Motor neuron (in vitro differentiated cells): ENCODE measurements at regions not wholly inside any gene's neighbourhood (a gene's known extent, or its start where the extent isn't known, plus 50 kb on each side); places are given as distances from the start of the nearest gene placed in this dataset.

Experiments
- ATAC-seq, 8 experiments: fragments of 200-7000 bp; cut with Tn5 transposase; replicated peaks in 6 of 8; 2 replicates each; pipeline ENCODE4 v1.8.0; 2021; ENCODE audit warnings: mild to moderate bottlenecking in 8 of 8, moderate library complexity in 8 of 8
- H3K27ac ChIP-seq, 2 donors: fragments of 250-450 bp; sonication (Bioruptor Pico); 2 replicates each; pipeline ENCODE4 v1.9.0; 2021; ENCODE audit warnings: antibody characterized with exemption in 2 of 2, mild to moderate bottlenecking in 2 of 2, moderate library complexity in 1 of 2
- H3K4me1 ChIP-seq, 2 donors: fragments of 250-450 bp; sonication (Bioruptor Pico); replicated peaks in 1 of 2; 2 replicates each; pipeline ENCODE4 v1.6.1; 2021; ENCODE audit warnings: antibody characterized with exemption in 2 of 2, mild to moderate bottlenecking in 2 of 2, moderate library complexity in 1 of 2
- H3K4me3 ChIP-seq, 5 donors: fragments of 250-450 bp; sonication (Bioruptor Pico); 2 replicates each; pipeline ENCODE4 v1.9.0; 2021; ENCODE audit warnings: antibody characterized with exemption in 5 of 5, mild to moderate bottlenecking in 5 of 5, moderate library complexity in 4 of 5
- WGBS, 10 experiments: fragments of 450-650 bp; shearing (Covaris generic); methylation state at CpG; one replicate each; pipeline ENCODE4 v1.0.0; 2022; 5-methylcytosine and 5-hydroxymethylcytosine counted together
- in situ Hi-C, 9 experiments: fragments of 400-800 bp; cut with MboI; loops; one replicate each; pipeline ENCODE4 v1.15.0; 2021; ENCODE audit warnings: low sequenced_read_pairs in 9 of 9, low pct_unique_long_range_greater_than_20kb in 2 of 9; ENCODE audit not compliant: unreplicated experiment in 9 of 9

DNA sequence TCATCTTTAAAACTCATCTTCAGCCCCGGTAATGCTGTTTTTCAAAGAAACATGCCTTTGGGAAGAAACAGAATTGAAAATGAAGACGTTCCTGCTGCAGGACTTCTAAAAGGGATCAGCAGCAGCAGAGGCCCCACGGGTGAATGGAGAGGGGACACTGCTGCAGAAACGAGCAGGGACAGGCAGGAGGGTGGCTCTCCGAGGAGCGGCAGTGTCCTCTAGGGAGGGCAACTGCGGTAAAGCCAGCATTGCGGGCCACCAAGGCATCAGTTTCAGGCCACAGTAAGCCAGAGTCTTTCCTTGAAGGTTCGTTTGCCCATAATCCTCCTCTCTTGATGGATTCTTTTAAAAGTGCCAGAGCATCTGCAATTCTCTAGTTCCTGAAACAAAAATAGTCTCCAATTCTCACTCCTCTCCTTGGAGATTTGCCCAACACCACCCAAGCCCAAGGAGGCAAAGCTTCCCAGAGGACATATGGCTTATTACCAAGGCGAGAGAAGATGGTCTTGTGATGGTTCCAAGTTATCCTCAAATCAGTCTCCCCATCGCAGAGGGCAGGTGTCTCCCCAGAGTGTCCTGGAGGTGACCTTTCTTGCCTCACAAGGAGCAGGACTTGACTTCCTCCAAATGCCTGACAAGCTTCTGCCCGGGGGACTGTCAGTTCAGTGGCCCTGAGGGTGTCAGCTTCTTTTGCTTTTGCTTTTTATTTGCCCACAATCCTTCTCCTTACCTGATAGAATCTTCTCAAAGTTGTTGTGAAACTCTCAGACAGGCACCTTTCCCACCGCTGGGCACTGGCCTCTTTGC lies 341.1 kb upstream of the B3GAT1 start:
- in situ Hi-C loops = no loop called here
- H3K4me3 ChIP-seq = no peak overlapping the region
- no peak overlapping the region for H3K27ac ChIP-seq
- H3K4me1 ChIP-seq = no peaks in the 10 kb centered on the region
- no peak for ATAC-seq
- WGBS, 10 experiments = 0 to 100% (median 75%) methylated on average over 1 to 11 of the region's 13 CpGs; no CpG with 5 or more reads in 2 of the 10 experiments

DNA sequence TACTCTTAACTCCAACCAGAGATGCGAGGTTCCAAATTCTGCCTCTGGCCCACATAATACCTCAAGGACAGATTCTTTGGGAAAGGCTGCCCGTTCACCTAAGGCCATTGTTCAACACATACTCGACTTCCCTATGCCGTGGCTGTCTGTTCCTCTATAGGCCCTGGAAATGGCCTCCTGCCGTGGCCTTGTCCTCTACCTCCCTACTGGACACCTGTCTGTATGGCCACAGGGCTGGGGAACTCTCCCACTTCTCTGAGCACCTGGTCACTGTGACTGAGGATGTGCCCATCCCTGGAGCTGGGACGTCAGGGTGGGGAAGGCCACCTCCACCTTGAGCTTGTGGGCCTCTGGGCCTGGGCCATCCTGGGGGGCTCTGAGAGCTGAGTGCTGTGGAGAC lies 340.5 kb upstream of the B3GAT1 start:
- no peak for ATAC-seq
- WGBS, 10 experiments = 0 to 100% (median 85%) methylated on average over 1 to 5 of the region's 6 CpGs; no CpG with 5 or more reads in 4 of the 10 experiments
- in situ Hi-C loops = no loop called here
- H3K4me1 ChIP-seq = no peaks in the 10 kb centered on the region
- no peak overlapping the region for H3K27ac ChIP-seq
- H3K4me3 ChIP-seq = no peak overlapping the region

DNA sequence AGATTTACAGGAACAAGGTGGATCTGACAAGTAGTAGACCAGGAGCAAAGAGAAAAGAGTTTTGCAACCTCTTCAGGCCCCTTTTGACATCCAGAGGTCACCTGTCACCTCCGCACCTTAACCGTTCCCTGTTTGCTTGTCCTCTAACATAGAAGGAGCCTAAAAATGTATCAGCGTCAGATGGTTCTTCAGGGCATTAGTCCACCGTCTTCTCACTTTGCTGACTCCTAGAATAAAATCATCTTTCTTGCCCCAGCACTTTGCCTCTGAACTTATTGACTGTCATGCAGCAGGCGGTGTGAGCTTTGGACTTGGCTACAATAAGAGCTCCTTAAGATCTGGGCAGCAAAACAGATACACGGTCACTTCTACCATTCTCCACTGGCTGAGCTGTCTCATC lies 339.7 kb upstream of the B3GAT1 start:
- WGBS, 10 experiments = 45 to 100% (median 81%) methylated on average over 1 to 6 of the region's 6 CpGs
- ATAC-seq = no peak
- Histone ChIP-seq H3K27ac (no peak overlapping the region), H3K4me1 (no peaks in the 10 kb centered on the region), H3K4me3 (no peak overlapping the region)
- in situ Hi-C loops = no loop called here

DNA sequence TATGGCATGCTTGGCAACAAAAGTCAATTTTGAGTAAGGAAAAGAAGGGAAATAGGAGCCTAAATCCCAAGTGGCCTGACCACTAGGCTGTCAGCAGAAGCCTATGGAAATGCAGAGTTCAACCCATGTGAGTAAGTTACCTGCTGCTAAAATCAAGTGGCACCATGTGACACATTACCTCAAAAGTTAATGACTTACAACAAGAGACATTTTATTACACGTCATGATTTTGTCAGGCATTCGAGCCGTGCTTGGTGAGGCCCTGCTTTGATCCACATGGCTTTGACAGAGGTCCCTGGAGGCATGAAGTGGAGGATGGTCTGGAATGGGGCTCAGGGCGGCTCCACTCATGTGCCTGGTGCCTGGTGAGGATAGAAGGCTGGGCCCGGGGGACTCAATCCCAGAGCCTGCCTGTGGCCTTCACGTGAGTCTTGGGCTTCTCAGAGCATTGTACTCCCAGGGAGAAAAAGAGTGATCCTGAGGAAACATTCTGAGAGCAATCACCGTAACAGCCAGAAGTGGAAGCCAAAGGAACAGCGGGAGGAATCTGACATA lies 339.1 kb upstream of the B3GAT1 start:
- WGBS, 10 experiments = 0 to 93% (median 69%) methylated on average over 1 to 6 of the region's 8 CpGs; no CpG with 5 or more reads in 2 of the 10 experiments
- no peak overlapping the region for H3K4me3 ChIP-seq
- in situ Hi-C loops = no loop called here
- no peaks in the 10 kb centered on the region for H3K4me1 ChIP-seq
- ATAC-seq = no peak
- no peak overlapping the region for H3K27ac ChIP-seq

DNA sequence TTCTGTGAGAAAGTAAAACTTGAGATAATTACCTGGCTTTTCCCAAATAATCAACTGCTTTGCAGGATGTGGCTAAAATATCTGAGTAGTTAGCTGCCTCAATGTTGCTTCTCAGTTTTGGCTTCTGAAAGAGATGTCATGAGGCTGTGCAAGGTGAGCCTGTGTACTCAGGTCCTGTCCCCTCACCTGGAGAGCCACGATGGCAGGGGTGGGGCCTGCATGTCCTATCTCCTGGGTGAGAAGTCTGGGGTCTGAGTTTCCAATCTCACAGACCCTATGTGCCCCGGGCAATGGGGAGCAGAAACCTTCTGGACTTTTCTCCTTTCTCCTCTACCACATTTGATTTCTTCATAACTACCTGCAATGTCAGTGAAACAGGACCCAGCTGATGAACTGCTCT lies 338.6 kb upstream of the B3GAT1 start:
- in situ Hi-C loops = no loop called here
- Histone ChIP-seq H3K4me3 (no peak overlapping the region), H3K27ac (no peak overlapping the region), H3K4me1 (no peaks in the 10 kb centered on the region)
- WGBS, 10 experiments = 57 to 78% (median 63%) methylated on average over 1 to 2 of the region's 2 CpGs; no CpG with 5 or more reads in 6 of the 10 experiments
- ATAC-seq = no peak

DNA sequence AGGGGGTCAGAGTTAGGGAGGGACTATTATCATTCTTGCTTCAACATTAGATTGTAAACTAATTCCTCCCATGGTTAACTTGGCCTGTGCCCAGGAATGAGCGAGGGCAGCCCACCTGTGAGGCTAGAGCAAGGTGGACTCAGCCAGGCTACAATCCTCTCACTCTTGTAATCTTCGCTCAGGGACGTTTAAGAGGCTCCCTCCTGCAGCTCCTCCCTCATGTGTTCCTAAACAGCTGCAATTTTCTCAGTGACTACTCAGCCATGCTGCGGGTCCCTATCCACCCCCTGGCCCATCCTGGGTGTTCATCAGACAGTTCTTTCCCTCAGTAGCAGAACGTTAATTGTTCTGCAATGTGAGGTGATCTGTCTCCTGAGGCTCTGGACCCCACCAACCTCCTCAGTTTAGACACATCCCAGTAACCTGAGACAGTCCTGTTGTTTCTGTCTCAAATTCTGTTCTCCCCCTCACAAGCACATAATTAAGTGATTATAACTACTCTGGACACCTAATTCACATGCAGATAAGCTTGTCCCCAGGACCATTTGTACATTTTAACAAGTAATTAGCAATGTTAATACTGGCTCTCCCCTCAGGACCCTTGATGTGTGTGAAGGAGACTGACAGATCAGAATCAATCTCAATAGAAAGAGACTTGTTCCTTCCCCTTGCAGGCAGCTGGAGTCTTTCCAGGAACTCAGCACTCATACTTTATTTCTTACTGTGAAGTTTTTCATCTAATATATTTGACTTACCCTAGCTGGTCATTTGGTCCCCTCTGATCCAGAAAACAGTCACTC lies 337.2 kb upstream of the B3GAT1 start:
- Histone ChIP-seq H3K27ac (no peak overlapping the region), H3K4me3 (no peak overlapping the region), H3K4me1 (no peaks in the 10 kb centered on the region)
- ATAC-seq = peak in 3 of 8 experiments; percentile 31 to 51 (median 35)
- in situ Hi-C loops = no loop called here
- WGBS, 10 experiments = 0 to 60% (median 14%) methylated on average over 1 to 5 of the region's 5 CpGs; no CpG with 5 or more reads in 2 of the 10 experiments

DNA sequence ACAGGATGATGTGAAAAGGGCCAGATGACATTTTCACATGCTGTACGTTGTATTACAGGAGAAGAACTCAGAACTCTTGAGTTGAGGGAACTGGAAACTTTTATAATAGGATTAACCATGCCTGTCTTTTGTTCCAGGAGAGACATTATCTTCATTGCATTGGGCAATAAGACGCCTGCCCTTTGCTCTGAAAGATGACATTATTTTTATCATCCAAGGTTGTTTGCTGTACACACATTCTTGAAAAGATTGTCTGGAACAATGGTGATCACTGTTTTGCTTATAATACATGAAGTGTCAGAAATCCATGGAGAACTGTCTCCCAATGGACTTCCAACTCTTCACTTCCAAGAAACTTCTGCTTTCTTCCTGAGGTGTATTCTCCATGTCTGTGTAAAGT lies 334.6 kb upstream of the B3GAT1 start:
- WGBS, 10 experiments = 0 to 85% (median 75%) methylated on average over 1 to 2 of the region's 2 CpGs; no CpG with 5 or more reads in 3 of the 10 experiments
- no peak overlapping the region for H3K4me3 ChIP-seq
- H3K27ac ChIP-seq = no peak overlapping the region
- H3K4me1 ChIP-seq = peaks cover 4 to 15% of the 10 kb centered on the region in 2 donors
- in situ Hi-C loops = no loop called here
- ATAC-seq = no peak

DNA sequence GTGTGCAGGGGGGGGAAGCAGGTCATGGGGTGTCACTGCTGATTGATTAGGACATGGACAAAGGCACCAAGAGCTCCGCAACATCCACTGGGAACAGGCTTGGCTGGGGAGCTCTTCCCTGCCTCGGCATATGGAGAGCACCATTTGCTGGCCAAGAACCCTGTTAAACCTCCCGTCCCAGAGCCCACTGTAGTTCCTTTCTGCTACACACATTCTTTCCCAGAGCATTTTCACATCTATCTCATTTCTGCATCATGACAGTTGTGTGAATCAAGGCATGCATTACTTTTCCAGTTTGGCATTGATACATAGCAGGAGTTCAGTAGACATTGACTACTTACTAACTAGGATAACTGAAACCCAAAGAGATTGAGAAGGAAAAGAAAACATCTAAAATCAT lies 333.4 kb upstream of the B3GAT1 start:
- in situ Hi-C loops = no loop called here
- H3K4me3 ChIP-seq = no peak overlapping the region
- peaks cover 10 to 24% of the 10 kb centered on the region in 2 donors for H3K4me1 ChIP-seq
- H3K27ac ChIP-seq = no peak overlapping the region
- WGBS, 10 experiments = 0 to 82% (median 20%) methylated on average over 1 to 3 of the region's 3 CpGs; no CpG with 5 or more reads in 5 of the 10 experiments
- ATAC-seq = no peak

DNA sequence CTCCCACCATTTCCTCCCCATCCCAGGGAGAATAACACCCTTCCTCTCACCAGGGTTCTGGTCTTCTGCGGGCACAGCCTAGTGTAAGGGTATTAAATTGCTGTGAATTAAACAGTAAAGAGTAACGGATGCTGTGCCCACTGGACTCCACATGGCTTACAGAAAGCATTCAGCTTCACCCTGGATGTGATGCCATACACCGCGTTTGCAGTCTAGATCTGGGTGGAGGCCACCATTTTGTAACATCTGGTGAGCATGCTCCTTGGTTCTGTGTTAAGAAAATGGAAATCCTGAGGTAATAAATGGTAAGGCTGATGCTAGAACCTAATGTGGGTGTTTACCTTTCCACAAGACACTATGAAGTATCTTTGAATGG lies 331.8 kb upstream of the B3GAT1 start:
- Histone ChIP-seq H3K4me3 (no peak overlapping the region), H3K27ac (no peak overlapping the region), H3K4me1 (peaks cover 10 to 24% of the 10 kb centered on the region in 2 donors)
- ATAC-seq = no peak
- 0 to 100% (median 45%) methylated on average over 1 to 4 of the region's 4 CpGs; no CpG with 5 or more reads in 4 of the 10 experiments for WGBS, 10 experiments
- in situ Hi-C loops = no loop called here

DNA sequence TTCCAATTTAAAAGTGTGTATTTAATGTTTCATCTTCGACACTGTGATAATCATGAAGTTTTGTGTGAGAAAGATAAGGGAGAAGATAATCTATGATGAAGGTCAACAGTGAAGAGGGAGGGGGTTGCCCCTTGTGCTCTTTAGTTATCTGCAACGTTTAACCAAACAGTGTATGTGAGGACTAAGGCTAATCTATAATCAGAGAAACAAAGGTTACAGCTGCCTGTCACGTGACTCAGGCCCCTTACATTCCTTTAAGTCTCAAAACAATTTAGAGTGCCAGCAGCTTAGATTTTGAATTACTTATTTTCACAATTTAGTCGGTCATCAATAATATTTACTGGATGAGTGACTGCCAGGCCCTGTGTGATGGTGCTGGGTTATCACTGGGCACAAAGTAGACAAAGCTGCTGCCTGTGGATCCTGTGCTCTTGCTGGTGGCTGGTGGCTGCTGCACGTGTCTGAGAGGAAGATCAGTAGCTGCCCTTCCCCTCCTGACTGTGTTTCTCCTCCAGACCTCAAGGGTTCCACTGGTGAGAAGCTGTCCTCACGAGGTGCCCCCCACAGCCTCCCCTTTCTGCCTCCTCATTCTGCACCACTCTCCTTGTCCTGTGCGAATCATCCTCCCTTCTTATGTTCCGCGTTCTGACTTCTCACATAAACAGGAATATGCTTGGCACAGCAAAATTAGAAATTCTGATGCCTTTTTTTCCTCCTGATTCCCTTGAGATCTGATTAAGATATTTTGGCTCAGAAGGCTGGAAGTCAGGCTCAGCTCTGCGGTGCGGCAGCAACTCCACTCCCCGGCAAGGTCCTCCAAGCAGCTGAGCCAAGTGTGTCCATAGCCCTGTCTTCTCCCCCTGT lies 331.1 kb upstream of the B3GAT1 start:
- 6 to 90% (median 45%) methylated on average over 2 to 11 of the region's 12 CpGs for WGBS, 10 experiments
- peaks cover 10 to 24% of the 10 kb centered on the region in 2 donors for H3K4me1 ChIP-seq
- no peak overlapping the region for H3K4me3 ChIP-seq
- H3K27ac ChIP-seq = no peak overlapping the region
- no peak for ATAC-seq
- in situ Hi-C loops = no loop called here

DNA sequence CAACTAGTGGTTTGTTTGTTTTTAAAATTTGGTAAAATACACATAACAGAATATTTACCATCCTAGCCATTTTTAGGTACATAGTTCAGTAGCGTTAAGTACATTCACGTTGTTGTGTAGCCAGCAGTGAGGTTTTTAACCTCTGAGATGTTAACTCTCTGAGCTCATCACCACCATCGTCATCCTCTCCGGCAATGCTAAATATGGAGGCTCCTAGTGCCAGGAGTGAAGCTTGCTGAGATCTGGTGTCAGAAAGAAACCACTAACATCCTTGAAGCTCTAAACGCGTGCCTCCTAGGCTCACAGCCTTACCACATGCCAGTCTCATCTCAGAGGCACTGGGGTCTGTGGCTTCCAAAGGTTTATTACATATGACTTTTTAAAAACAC lies 330.2 kb upstream of the B3GAT1 start:
- no peak overlapping the region for H3K27ac ChIP-seq
- in situ Hi-C loops = no loop called here

DNA sequence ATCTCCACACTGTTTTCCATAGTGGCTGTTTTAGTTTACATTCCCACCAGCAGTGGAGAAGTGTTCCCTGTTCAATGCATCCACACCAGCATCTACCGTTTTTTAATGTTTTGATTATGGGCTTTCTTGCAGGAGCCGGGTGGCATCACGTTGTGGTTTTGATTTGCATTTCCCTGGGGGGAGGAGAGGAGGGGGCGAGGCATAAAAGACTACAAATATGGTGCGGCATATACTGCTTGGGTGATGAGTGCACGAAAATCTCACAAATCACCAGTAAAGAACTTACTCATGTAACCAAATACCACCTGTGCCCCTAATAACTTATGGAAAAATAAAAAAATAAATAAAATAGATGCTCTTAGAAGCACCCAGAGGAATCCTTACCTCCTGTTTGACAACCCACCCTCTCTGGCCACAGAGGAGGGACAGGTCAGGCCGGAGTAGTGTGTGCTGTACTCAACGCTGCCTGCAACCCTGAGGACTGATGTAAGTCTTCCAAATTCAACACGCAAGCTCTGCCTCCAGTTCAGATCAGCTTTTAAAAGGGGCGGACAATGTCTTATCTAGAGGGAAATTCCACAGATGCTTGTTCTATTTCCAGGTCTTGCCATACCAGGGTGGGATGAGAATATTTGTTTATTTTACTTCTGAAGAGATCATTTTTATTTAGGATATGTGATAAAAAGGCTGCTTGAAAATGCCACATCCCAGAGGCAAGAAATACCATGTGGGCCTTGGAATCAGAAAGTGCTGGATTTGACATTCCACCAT lies 329.6 kb upstream of the B3GAT1 start:
- in situ Hi-C loops = no loop called here
- ATAC-seq = peak in 4 of 8 experiments; percentile 28 to 66 (median 38)
- H3K4me3 ChIP-seq = no peak overlapping the region
- H3K27ac ChIP-seq = no peak overlapping the region
- H3K4me1 ChIP-seq = peaks cover 10 to 26% of the 10 kb centered on the region in 2 donors
- 16 to 90% (median 48%) methylated on average over 3 to 10 of the region's 10 CpGs; no CpG with 5 or more reads in 1 of the 10 experiments for WGBS, 10 experiments

More for the DNA sequence above, 330.2 kb upstream of the B3GAT1 start:
- Histone ChIP-seq H3K4me1 (peaks cover 10 to 24% of the 10 kb centered on the region in 2 donors), H3K4me3 (no peak overlapping the region)
- no peak for ATAC-seq
- WGBS, 10 experiments = 10 to 100% (median 60%) methylated on average over 2 to 6 of the region's 6 CpGs; no CpG with 5 or more reads in 2 of the 10 experiments
